CD14-positive monocyte (primary cell): ENCODE measurements at regions not wholly inside any gene's neighbourhood (a gene's known extent, or its start where the extent isn't known, plus 50 kb on each side); places are given as distances from the start of the nearest gene placed in this dataset.
"Not testable (repeated sequence)": the region's sequence is repeated elsewhere in the genome, so short reads cannot be mapped to it uniquely, and the experiment has no call there.

Experiments used
- DNase-seq, 3 donors: peaks; one replicate each; pipeline ENCODE4 v3.0.0-alpha.2; 2011 to 2022
- H2AFZ ChIP-seq: 2 replicates; pipeline ENCODE4 v1.6.0; 2012; ENCODE audit warnings: mild to moderate bottlenecking, low read depth, low read length, inconsistent platforms; ENCODE audit not compliant: insufficient read depth, poor library complexity, severe bottlenecking
- H3K27ac ChIP-seq, 2 donors: 1 replicate in 1 of 2; 2 replicates in 1 of 2; pipeline ENCODE4 v1.5.1; 2012 to 2013; ENCODE audit warnings: low read length in 2 of 2, control low read depth in 1 of 2, inconsistent platforms in 1 of 2, low read depth in 1 of 2, mild to moderate bottlenecking in 1 of 2
- H3K27me3 ChIP-seq, 2 donors: one replicate each; pipeline versions ENCODE4 v1.6.0 to v1.6.1; 2011 to 2013; ENCODE audit warnings: low read length in 2 of 2; ENCODE audit not compliant: control insufficient read depth in 2 of 2, insufficient read depth in 2 of 2
- H3K36me3 ChIP-seq, 2 donors: replicated peaks in 1 of 2; 1 replicate in 1 of 2; 2 replicates in 1 of 2; pipeline versions ENCODE4 v1.5.1 to v1.6.1; 2012 to 2013; ENCODE audit warnings: low read length in 2 of 2, control low read depth in 1 of 2, inconsistent platforms in 1 of 2, mild to moderate bottlenecking in 1 of 2; ENCODE audit not compliant: insufficient read depth in 2 of 2, control insufficient read depth in 1 of 2
- H3K4me1 ChIP-seq, 2 donors: 1 replicate in 1 of 2; 2 replicates in 1 of 2; pipeline versions ENCODE4 v1.5.1 to v1.6.1; 2012 to 2013; ENCODE audit warnings: low read length in 2 of 2, control low read depth in 1 of 2, inconsistent platforms in 1 of 2, mild to moderate bottlenecking in 1 of 2, moderate library complexity in 1 of 2; ENCODE audit not compliant: insufficient read depth in 2 of 2, control insufficient read depth in 1 of 2
- H3K4me2 ChIP-seq: replicated peaks from 2 replicates; pipeline ENCODE3; 2012; ENCODE audit warnings: low read length, moderate library complexity, mild to moderate bottlenecking; ENCODE audit not compliant: poor library complexity, severe bottlenecking; ENCODE audit errors: extremely low read depth
- H3K4me3 ChIP-seq, 3 experiments: fragments of 200-600 bp in 1 of 3; sonication (generic) in 1 of 3; replicated peaks in 1 of 3; 1 replicate in 2 of 3; 2 replicates in 1 of 3; pipeline ENCODE4 v1.5.1; 2011 to 2013; ENCODE audit warnings: low read length in 3 of 3, mild to moderate bottlenecking in 3 of 3, control low read depth in 2 of 3, low read depth in 2 of 3, inconsistent platforms in 1 of 3, moderate library complexity in 1 of 3
- H3K79me2 ChIP-seq: 2 replicates; pipeline ENCODE4 v1.6.0; 2012; ENCODE audit warnings: mild to moderate bottlenecking, control low read depth, inconsistent platforms, low read length, moderate library complexity; ENCODE audit not compliant: insufficient read depth
- H3K9ac ChIP-seq: 2 replicates; pipeline ENCODE4 v1.6.0; 2017; ENCODE audit warnings: low read length, mild to moderate bottlenecking; ENCODE audit not compliant: insufficient read depth, poor library complexity, severe bottlenecking
- H3K9me3 ChIP-seq, 2 donors: replicated peaks in 1 of 2; 1 replicate in 1 of 2; 2 replicates in 1 of 2; pipeline versions ENCODE4 v1.5.1 to v1.6.1; 2012 to 2013; ENCODE audit warnings: low read length in 2 of 2, control low read depth in 1 of 2; ENCODE audit not compliant: control insufficient read depth in 1 of 2, insufficient read depth in 1 of 2
- H4K20me1 ChIP-seq: 2 replicates; pipeline ENCODE4 v1.6.0; 2012; ENCODE audit warnings: mild to moderate bottlenecking, low read length, control low read depth, moderate library complexity; ENCODE audit not compliant: insufficient read depth
- H3K27ac Mint-ChIP-seq, 7 donors: one replicate each; pipeline ENCODE4 v1.8.0; 2020; ENCODE audit warnings: mild to moderate bottlenecking in 7 of 7, mixed read lengths in 7 of 7, moderate library complexity in 6 of 7, inconsistent platforms in 2 of 7
- H3K27me3 Mint-ChIP-seq, 3 donors: one replicate each; pipeline ENCODE4 v1.8.0; 2021 to 2022; ENCODE audit warnings: low read depth in 3 of 3, mild to moderate bottlenecking in 3 of 3, mixed read lengths in 3 of 3, moderate library complexity in 3 of 3, inconsistent platforms in 1 of 3
- H3K36me3 Mint-ChIP-seq, 2 donors: one replicate each; pipeline ENCODE4 v1.8.0; 2020; ENCODE audit warnings: mixed read lengths in 2 of 2, inconsistent platforms in 1 of 2, mild to moderate bottlenecking in 1 of 2
- H3K4me1 Mint-ChIP-seq: one replicate; pipeline ENCODE4 v1.8.0; 2020; ENCODE audit warnings: mild to moderate bottlenecking, mixed read lengths
- H3K4me3 Mint-ChIP-seq, 2 donors: one replicate each; pipeline ENCODE4 v1.8.0; 2020; ENCODE audit warnings: mild to moderate bottlenecking in 2 of 2, mixed read lengths in 2 of 2, moderate library complexity in 1 of 2
- H3K9me3 Mint-ChIP-seq, 7 donors: one replicate each; pipeline ENCODE4 v1.8.0; 2020 to 2022; ENCODE audit warnings: mixed read lengths in 7 of 7, mild to moderate bottlenecking in 6 of 7, moderate library complexity in 6 of 7, inconsistent platforms in 2 of 7
- WGBS: methylation state at CpG from one replicate; pipeline ENCODE4 v1.1.5; 2013; ENCODE audit warnings: missing lambda C conversion rate; ENCODE audit not compliant: insufficient coverage; 5-methylcytosine and 5-hydroxymethylcytosine counted together
- intact Hi-C, 2 donors: fragments of 100-400 bp; cut with micrococcal nuclease; formaldehyde crosslinking; loops; one replicate each; pipeline versions ENCODE4 v1.15.0 to v1.15.1; 2023
- TF ChIP-seq, protein P1 (sequence below): fragments of 200-600 bp; IDR thresholded peaks from one replicate; pipeline ENCODE4 v1.8.0; 2022; ENCODE audit warnings: antibody characterized with exemption, mild to moderate bottlenecking

DNA sequence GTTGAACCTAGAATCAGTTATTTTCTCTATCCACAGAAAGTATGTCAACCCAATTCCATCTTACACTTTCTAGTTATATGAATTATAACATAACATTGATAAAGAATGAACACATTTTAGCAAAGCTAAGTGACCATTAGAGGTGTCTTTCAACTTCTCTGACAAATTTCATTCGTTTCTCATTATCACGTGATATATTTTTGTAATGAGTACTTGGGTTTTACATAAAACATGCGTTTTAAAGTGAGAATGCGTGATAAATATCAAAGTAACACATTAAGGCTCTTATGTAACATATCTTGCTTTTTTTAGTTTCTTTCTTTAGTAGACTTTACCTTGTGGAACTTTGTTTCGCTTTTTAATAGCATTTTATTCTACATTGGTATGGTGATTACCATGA lies 1715.1 kb upstream of the IGFBP7 start:
- DNase-seq = no peak
- Histone ChIP-seq H3K36me3 (no peaks in the 10 kb centered on the region), H3K27me3 (no peaks in the 10 kb centered on the region), H3K9me3 (peaks cover 0 to 5% of the 10 kb centered on the region in 2 donors), H3K27ac (no peak overlapping the region), H3K4me3 (no peak overlapping the region), H3K9ac (no peak overlapping the region), H4K20me1 (no peaks in the 10 kb centered on the region), H3K4me2 (no peak overlapping the region), H3K4me1 (no peaks in the 10 kb centered on the region), H2AFZ (no peak overlapping the region), H3K79me2 (no peaks in the 10 kb centered on the region)
- Mint-ChIP-seq H3K4me1 (no peaks in the 10 kb centered on the region), H3K9me3 (peaks cover 0 to 4% (median 2%) of the 10 kb centered on the region in 7 donors), H3K36me3 (no peaks in the 10 kb centered on the region), H3K27me3 (no peaks in the 10 kb centered on the region), H3K27ac (no peak overlapping the region), H3K4me3 (no peak overlapping the region)
- intact Hi-C loops = no loop called here
- WGBS = no CpG with 5 or more reads among the region's 5 CpGs
- TF ChIP-seq, protein P1, sequence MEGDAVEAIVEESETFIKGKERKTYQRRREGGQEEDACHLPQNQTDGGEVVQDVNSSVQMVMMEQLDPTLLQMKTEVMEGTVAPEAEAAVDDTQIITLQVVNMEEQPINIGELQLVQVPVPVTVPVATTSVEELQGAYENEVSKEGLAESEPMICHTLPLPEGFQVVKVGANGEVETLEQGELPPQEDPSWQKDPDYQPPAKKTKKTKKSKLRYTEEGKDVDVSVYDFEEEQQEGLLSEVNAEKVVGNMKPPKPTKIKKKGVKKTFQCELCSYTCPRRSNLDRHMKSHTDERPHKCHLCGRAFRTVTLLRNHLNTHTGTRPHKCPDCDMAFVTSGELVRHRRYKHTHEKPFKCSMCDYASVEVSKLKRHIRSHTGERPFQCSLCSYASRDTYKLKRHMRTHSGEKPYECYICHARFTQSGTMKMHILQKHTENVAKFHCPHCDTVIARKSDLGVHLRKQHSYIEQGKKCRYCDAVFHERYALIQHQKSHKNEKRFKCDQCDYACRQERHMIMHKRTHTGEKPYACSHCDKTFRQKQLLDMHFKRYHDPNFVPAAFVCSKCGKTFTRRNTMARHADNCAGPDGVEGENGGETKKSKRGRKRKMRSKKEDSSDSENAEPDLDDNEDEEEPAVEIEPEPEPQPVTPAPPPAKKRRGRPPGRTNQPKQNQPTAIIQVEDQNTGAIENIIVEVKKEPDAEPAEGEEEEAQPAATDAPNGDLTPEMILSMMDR = no peak

DNA sequence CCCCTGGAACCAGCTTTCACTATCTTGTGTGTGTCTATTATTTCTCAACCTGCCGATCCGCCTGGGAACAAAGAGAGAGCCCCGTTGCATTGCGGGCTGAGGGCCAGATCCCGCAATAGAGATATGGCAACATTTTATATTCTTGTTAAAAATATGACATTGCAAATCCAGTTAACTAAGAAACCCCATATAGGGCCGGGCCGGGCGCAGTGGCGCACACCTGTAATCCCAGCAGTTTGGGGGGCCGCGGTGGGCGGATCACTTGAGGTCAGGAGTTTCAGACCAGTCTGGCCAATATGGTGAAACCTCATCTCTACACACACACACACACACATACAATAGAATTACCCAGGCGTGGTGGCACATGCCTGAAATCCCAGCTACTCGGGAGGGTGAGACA lies 1708.4 kb upstream of the IGFBP7 start:
- H3K27ac Mint-ChIP-seq, intact Hi-C loops, H3K36me3 ChIP-seq, H3K79me2 ChIP-seq, H3K9ac ChIP-seq, H3K27me3 ChIP-seq, H3K4me3 Mint-ChIP-seq, H3K4me1 Mint-ChIP-seq, H3K4me1 ChIP-seq, DNase-seq, H3K27me3 Mint-ChIP-seq, H3K4me3 ChIP-seq, H4K20me1 ChIP-seq, H3K27ac ChIP-seq, H3K4me2 ChIP-seq, H3K36me3 Mint-ChIP-seq, H3K9me3 ChIP-seq, H2AFZ ChIP-seq, H3K9me3 Mint-ChIP-seq: not testable (repeated sequence)
- WGBS = 94% methylated on average over 9 of the region's 14 CpGs
